Right hindlimb (tissue), 1 donor: ENCODE measurements at regions not wholly inside any gene's neighbourhood (a gene's known extent, or its start where the extent isn't known, plus 50 kb on each side); places are given as distances from the start of the nearest gene placed in this dataset.
"Not testable (repeated sequence)": the region's sequence is repeated elsewhere in the genome, so short reads cannot be mapped to it uniquely, and the experiment has no call there.

Experiments
- DNase-seq: peaks from one replicate; pipeline ENCODE4 v3.0.0-alpha.2; 2018

- DNase-seq = no peak
Observed at GRCh38 chr12:89833337-89834252, 125.0 kb upstream of the ATP2B1 start.

GRCh38 chr12:89832336-89832735 is 123.7 kb upstream of the ATP2B1 start:
- no peak for DNase-seq

- DNase-seq = no peak
Observed at GRCh38 chr12:89831310-89832095, 122.9 kb upstream of the ATP2B1 start.

DNA sequence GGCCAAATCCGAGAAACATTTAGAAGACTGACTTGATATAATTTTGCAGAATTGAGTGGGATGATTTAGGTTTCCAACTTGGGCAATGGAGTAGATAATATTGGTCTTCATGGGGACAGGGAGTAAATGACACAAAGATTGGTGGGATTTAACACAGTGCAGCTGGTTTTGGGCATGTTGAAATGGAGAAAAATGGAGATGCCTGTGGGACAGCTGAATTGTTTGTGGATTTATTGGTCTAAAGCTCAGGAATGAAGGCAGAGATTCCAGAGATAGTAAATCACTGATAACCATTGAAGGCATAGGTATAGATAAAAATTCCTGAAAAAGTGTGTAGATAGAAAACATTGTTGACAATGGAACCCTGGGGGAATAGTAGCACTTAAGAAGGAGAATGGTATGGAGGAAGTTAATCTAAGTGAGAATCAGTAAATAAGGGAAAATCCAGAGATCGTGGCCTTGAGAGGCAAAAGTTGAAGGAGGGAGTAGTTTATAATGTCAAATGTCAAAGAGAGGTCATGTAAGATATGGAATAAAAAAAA is 120.9 kb upstream of the ATP2B1 start:
- DNase-seq = no peak

GRCh38 chr12:89828575-89828974 is 119.9 kb upstream of the ATP2B1 start:
- DNase-seq = no peak

- DNase-seq = no peak
Observed at GRCh38 chr12:89827592-89827991, 119.0 kb upstream of the ATP2B1 start.

- no peak for DNase-seq
Observed at GRCh38 chr12:89826468-89826867, 117.8 kb upstream of the ATP2B1 start.

- no peak for DNase-seq
Observed at GRCh38 chr12:89825591-89826449, 117.2 kb upstream of the ATP2B1 start.

- no peak for DNase-seq
Observed at GRCh38 chr12:89824822-89825221, 116.2 kb upstream of the ATP2B1 start.

- not testable (repeated sequence) for DNase-seq
Observed at GRCh38 chr12:89822992-89823391, 114.4 kb upstream of the ATP2B1 start.

DNA sequence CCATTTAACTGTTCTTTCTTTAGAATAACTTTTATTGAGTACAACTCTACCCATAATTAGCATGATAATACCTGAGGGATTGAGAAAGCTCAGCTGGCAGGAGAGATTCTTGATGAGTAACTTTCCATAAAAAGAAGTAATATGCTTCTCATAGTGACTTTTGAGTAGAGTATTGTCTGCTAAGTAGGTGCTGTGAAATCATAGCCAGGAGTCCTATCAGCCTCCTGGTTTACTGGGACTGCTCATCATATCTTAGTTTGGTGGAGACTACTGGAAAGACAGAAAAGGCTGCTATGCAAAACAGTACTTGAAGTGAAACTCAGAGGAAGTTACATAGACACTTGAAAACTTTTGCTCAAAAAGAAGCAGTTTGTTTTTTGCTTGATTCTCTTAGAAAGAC is 113.3 kb upstream of the ATP2B1 start:
- no peak for DNase-seq

- no peak for DNase-seq
Observed at GRCh38 chr12:89817501-89818226, 109.0 kb upstream of the ATP2B1 start.

GRCh38 chr12:89815225-89815624 is 106.6 kb upstream of the ATP2B1 start:
- no peak for DNase-seq

- DNase-seq = no peak
Observed at GRCh38 chr12:89803412-89803811, 94.8 kb upstream of the ATP2B1 start.

- no peak for DNase-seq
Observed at GRCh38 chr12:89801284-89801683, 92.6 kb upstream of the ATP2B1 start.

- DNase-seq = no peak
Observed at GRCh38 chr12:89800435-89800834, 91.8 kb upstream of the ATP2B1 start.

GRCh38 chr12:89799316-89799715 is 90.7 kb upstream of the ATP2B1 start:
- DNase-seq = no peak

DNA sequence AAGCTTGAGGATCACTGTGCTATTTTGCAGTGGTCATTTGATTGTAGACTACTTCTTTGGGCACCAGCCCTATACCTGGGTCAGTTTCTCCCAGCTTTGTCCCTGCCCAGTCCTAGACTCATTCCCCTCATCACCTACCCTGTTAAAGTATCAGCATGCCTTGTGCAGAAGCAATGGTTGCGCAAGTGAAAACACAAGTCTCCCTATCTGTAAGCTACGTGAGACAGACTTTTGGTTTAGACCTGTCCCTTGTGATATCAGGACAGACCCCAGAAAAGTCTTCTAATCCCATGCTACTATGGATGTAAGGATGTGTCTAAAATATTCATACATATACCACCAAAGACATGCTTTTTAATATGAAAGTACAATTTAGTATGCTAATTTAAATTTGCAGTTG is 88.8 kb upstream of the ATP2B1 start:
- DNase-seq = no peak

DNA sequence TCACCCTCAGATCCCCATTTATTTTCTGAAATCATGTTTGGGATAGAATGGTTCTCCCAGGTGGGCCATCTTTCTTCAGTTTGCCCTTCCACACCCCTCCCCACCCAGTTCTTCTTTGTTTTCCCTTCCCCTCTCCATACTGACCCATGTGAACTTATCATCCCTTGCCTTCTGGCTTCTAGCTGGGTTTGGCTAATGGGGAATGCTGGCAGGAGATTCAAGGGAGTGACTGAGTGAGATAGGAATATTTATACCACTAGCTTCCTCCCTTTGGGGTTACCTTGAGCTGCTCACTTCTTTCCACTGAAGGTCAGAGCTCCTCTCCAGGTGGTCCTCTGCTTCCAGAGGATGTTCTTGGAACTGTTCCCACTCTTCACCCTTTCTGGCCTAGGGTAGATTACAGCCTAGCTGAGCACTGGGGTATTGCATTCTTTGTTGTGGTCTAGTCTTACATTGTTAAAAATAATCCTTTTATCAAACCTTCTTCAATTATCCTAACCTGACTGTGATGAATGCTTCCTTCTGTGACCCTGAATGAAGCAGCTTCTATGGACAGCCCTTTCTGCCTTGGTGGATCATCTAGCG is 88.3 kb upstream of the ATP2B1 start:
- no peak for DNase-seq

- DNase-seq = no peak
Observed at GRCh38 chr12:89793946-89794345, 85.3 kb upstream of the ATP2B1 start.

- DNase-seq = no peak
Observed at GRCh38 chr12:89791286-89791685, 82.6 kb upstream of the ATP2B1 start.

GRCh38 chr12:89789862-89790261 is 81.2 kb upstream of the ATP2B1 start:
- DNase-seq = no peak
